ENCODE measurements at regions not wholly inside any gene's neighbourhood (a gene's known extent, or its start where the extent isn't known, plus 50 kb on each side); places are given as distances from the start of the nearest gene placed in this dataset.

DNA sequence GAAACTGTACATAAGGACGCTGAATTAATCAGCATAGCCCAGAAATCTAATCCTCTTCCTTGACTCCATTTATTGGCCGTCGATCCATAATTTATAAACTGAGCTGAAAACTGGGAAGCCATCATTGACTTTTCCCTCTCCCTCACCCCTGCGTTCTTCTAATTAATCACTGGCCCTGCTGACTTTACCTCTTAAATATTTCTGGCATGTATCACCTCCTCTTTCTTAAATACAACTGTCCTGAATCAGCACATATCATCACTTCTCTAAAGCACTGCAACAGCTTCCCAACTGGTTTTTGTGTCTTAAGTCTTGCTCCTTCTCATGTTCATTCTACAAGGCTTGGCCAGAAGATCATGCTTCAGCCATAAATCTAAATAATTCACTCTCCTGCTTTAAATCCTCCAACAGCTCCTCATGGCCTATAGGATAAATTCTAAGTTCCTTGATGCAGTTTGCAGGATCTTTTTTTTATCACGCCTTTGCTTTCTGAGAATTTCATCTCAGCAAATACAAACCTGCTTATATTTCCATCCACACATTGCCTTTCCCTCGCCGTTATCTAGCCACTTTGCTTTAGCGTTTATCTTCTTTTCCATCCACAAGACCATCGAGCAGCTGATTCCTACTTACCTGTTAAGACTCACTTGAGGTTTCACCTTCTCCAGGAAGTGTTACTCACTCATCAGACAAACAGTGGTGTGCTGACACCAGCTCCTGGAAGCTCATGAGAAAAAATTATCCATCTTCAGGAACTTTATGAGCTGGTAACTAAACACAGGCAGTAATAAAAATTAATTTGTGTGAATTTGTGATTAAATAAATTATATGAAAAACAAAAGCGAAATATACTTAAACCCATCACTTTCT is 295.6 kb upstream of the FLRT2 start:
- intact Hi-C loops (cut with DNase I): no loop called here
- DNase-seq: no peak
- no peaks in the 10 kb centered on the region for H3K36me3 ChIP-seq (replicated peaks in 1 of 2)
- no peak overlapping the region for H3K4me3 ChIP-seq
- 89 to 94% (median 90%) methylated on average over 10 of the region's 10 CpGs for WGBS, 4 donors
- no peak for TF ChIP-seq POLR2A (IDR thresholded peaks at IDR 0.05)
- TF ChIP-seq CTCF (IDR thresholded peaks at IDR 0.05): no peak
- no peaks in the 10 kb centered on the region for H3K9me3 ChIP-seq (replicated peaks in 1 of 3)
- no peak overlapping the region for H3K27ac ChIP-seq
- no peaks in the 10 kb centered on the region for H3K27me3 ChIP-seq
- no peaks in the 10 kb centered on the region for H3K4me1 ChIP-seq (replicated peaks in 1 of 2)

- intact Hi-C loops (cut with DNase I): no loop called here
- H3K4me1 ChIP-seq (replicated peaks in 1 of 2): no peaks in the 10 kb centered on the region
- H3K4me3 ChIP-seq: no peak overlapping the region
- TF ChIP-seq POLR2A (IDR thresholded peaks at IDR 0.05) (no peak), CTCF (IDR thresholded peaks at IDR 0.05) (no peak)
- H3K9me3 ChIP-seq (replicated peaks in 1 of 3): no peaks in the 10 kb centered on the region
- no peaks in the 10 kb centered on the region for H3K36me3 ChIP-seq (replicated peaks in 1 of 2)
- H3K27me3 ChIP-seq: no peaks in the 10 kb centered on the region
- no peak overlapping the region for H3K27ac ChIP-seq
- WGBS, 4 donors: 66 to 72% (median 70%) methylated on average over 3 of the region's 3 CpGs
- no peak for DNase-seq
Measured at GRCh38 chr14:85235868-85236267, 294.1 kb upstream of the FLRT2 start.

DNA sequence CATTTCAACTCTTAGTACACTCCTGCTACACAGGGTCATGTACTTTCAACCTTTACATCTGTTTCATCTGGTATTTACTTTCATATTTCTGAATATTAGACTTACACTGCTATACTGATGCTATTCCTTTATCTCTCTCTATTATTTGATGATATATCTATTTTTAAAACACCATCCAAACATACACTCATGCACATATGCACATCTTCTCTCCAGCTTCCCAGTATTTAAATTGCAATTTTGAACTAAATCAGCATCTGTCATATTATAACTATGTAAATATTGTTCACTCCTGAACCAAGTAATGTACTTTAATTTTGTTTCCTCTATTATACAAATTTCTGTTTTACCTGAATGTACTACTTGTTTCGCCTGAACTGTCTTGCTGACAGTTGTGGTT is 293.6 kb upstream of the FLRT2 start:
- H3K27ac ChIP-seq: no peak overlapping the region
- intact Hi-C loops (cut with DNase I): no loop called here
- H3K4me3 ChIP-seq: no peak overlapping the region
- WGBS, 4 donors: 51 to 94% (median 89%) methylated on average over 1 of the region's 1 CpG
- H3K36me3 ChIP-seq (replicated peaks in 1 of 2): no peaks in the 10 kb centered on the region
- no peak for DNase-seq
- H3K27me3 ChIP-seq: no peaks in the 10 kb centered on the region
- no peak for TF ChIP-seq CTCF (IDR thresholded peaks at IDR 0.05)
- no peak for TF ChIP-seq POLR2A (IDR thresholded peaks at IDR 0.05)
- H3K4me1 ChIP-seq (replicated peaks in 1 of 2): no peaks in the 10 kb centered on the region
- no peaks in the 10 kb centered on the region for H3K9me3 ChIP-seq (replicated peaks in 1 of 3)

GRCh38 chr14:85239791-85240190 is 290.2 kb upstream of the FLRT2 start:
- WGBS, 4 donors: 72 to 86% (median 81%) methylated on average over 1 of the region's 1 CpG
- no peak for DNase-seq
- TF ChIP-seq CTCF (IDR thresholded peaks at IDR 0.05) (no peak), POLR2A (IDR thresholded peaks at IDR 0.05) (no peak)
- no peaks in the 10 kb centered on the region for H3K36me3 ChIP-seq (replicated peaks in 1 of 2)
- no peaks in the 10 kb centered on the region for H3K9me3 ChIP-seq (replicated peaks in 1 of 3)
- H3K27ac ChIP-seq: no peak overlapping the region
- no peaks in the 10 kb centered on the region for H3K27me3 ChIP-seq
- H3K4me1 ChIP-seq (replicated peaks in 1 of 2): peaks cover 4 to 6% of the 10 kb centered on the region in 2 donors
- intact Hi-C loops (cut with DNase I): no loop called here
- H3K4me3 ChIP-seq: no peak overlapping the region
